Uterus (tissue), 3 donors: ENCODE measurements at regions not wholly inside any gene's neighbourhood (a gene's known extent, or its start where the extent isn't known, plus 50 kb on each side); places are given as distances from the start of the nearest gene placed in this dataset.

Source experiments
- DNase-seq, 2 donors: peaks; one replicate each; pipeline ENCODE4 v3.0.0-alpha.2; 2019 to 2020
- H3K27ac ChIP-seq, 2 donors: fragments of 200-600 bp; sonication (generic); 1 replicate in 1 of 2; 2 replicates in 1 of 2; pipeline ENCODE4 v1.5.1; 2016 to 2018
- H3K27me3 ChIP-seq, 2 donors: fragments of 200-600 bp; sonication (generic); one replicate each; pipeline ENCODE4 v1.5.1; 2018 to 2019; ENCODE audit warnings: control low read depth in 1 of 2
- H3K36me3 ChIP-seq, 2 donors: fragments of 200-600 bp; sonication (generic); one replicate each; pipeline ENCODE4 v1.5.1; 2019; ENCODE audit warnings: control low read depth in 1 of 2
- H3K4me1 ChIP-seq, 2 donors: fragments of 200-600 bp; sonication (generic); one replicate each; pipeline ENCODE4 v1.5.1; 2018 to 2019; ENCODE audit warnings: control low read depth in 1 of 2
- H3K4me3 ChIP-seq, 2 donors: fragments of 200-600 bp; sonication (generic); 1 replicate in 1 of 2; 2 replicates in 1 of 2; pipeline ENCODE4 v1.5.1; 2018 to 2019; ENCODE audit warnings: mild to moderate bottlenecking in 1 of 2
- H3K9me3 ChIP-seq, 2 donors: fragments of 200-600 bp; sonication (generic); one replicate each; pipeline ENCODE4 v1.5.1; 2019; ENCODE audit warnings: control low read depth in 1 of 2
- CTCF ChIP-seq, 4 experiments: fragments of 200-600 bp in 2 of 4; fragments of 450-650 bp in 2 of 4; sonication (generic) in 2 of 4; IDR thresholded peaks; one replicate each; pipeline ENCODE4 v1.5.1; 2016 to 2019; ENCODE audit warnings: antibody characterized with exemption in 4 of 4, mild to moderate bottlenecking in 2 of 4, moderate library complexity in 1 of 4
- POLR2A ChIP-seq, 2 donors: fragments of 450-650 bp; IDR thresholded peaks; one replicate each; pipeline ENCODE4 v1.6.1; 2016; ENCODE audit warnings: antibody characterized with exemption in 2 of 2, mild to moderate bottlenecking in 1 of 2, moderate library complexity in 1 of 2
- intact Hi-C: fragments of 100-400 bp; cut with DNase I; formaldehyde crosslinking; loops from one replicate; pipeline ENCODE4 v1.15.1; 2023; ENCODE audit warnings: low total_unique reads
- donor health status: DM: yes; HTN: yes; CAD: no.

- no peaks in the 10 kb centered on the region for H3K9me3 ChIP-seq
- H3K27me3 ChIP-seq = no peaks in the 10 kb centered on the region
- no peak for TF ChIP-seq CTCF (IDR thresholded peaks at IDR 0.05)
- TF ChIP-seq POLR2A (IDR thresholded peaks at IDR 0.05) = no peak
- H3K4me1 ChIP-seq = no peaks in the 10 kb centered on the region
- intact Hi-C loops = no loop called here
- H3K36me3 ChIP-seq = no peaks in the 10 kb centered on the region
- DNase-seq = no peak
- H3K27ac ChIP-seq = no peak overlapping the region
- H3K4me3 ChIP-seq = no peak overlapping the region
These were observed 519.6 kb upstream of the AGA start for GRCh38 chr4:177961761-177962380.

GRCh38 chr4:177964061-177964460 is 521.8 kb upstream of the AGA start:
- intact Hi-C loops = no loop called here
- H3K9me3 ChIP-seq = no peaks in the 10 kb centered on the region
- no peaks in the 10 kb centered on the region for H3K36me3 ChIP-seq
- DNase-seq = no peak
- no peak overlapping the region for H3K27ac ChIP-seq
- no peaks in the 10 kb centered on the region for H3K27me3 ChIP-seq
- H3K4me1 ChIP-seq = no peaks in the 10 kb centered on the region
- TF ChIP-seq POLR2A (IDR thresholded peaks at IDR 0.05) (no peak), CTCF (IDR thresholded peaks at IDR 0.05) (no peak)
- H3K4me3 ChIP-seq = no peak overlapping the region

GRCh38 chr4:177964693-177965168 is 522.5 kb upstream of the AGA start:
- Histone ChIP-seq H3K4me1 (no peaks in the 10 kb centered on the region), H3K36me3 (no peaks in the 10 kb centered on the region), H3K27me3 (no peaks in the 10 kb centered on the region), H3K27ac (no peak overlapping the region), H3K9me3 (no peaks in the 10 kb centered on the region), H3K4me3 (no peak overlapping the region)
- TF ChIP-seq POLR2A (IDR thresholded peaks at IDR 0.05) (no peak), CTCF (IDR thresholded peaks at IDR 0.05) (no peak)
- no peak for DNase-seq
- intact Hi-C loops = no loop called here

GRCh38 chr4:177967328-177967727 is 525.1 kb upstream of the AGA start:
- DNase-seq = no peak
- Histone ChIP-seq H3K9me3 (no peaks in the 10 kb centered on the region), H3K27ac (no peak overlapping the region), H3K4me3 (no peak overlapping the region), H3K4me1 (no peaks in the 10 kb centered on the region), H3K27me3 (no peaks in the 10 kb centered on the region), H3K36me3 (no peaks in the 10 kb centered on the region)
- TF ChIP-seq POLR2A (IDR thresholded peaks at IDR 0.05) (no peak), CTCF (IDR thresholded peaks at IDR 0.05) (no peak)
- intact Hi-C loops = no loop called here

- Histone ChIP-seq H3K9me3 (no peaks in the 10 kb centered on the region), H3K27ac (no peak overlapping the region), H3K4me1 (no peaks in the 10 kb centered on the region), H3K36me3 (no peaks in the 10 kb centered on the region), H3K4me3 (no peak overlapping the region), H3K27me3 (no peaks in the 10 kb centered on the region)
- DNase-seq = no peak
- no peak for TF ChIP-seq POLR2A (IDR thresholded peaks at IDR 0.05)
- no peak for TF ChIP-seq CTCF (IDR thresholded peaks at IDR 0.05)
- intact Hi-C loops = no loop called here
These were observed 526.7 kb upstream of the AGA start for GRCh38 chr4:177968817-177969442.
